HFF-Myc (cell line): ENCODE measurements at regions not wholly inside any gene's neighbourhood (a gene's known extent, or its start where the extent isn't known, plus 50 kb on each side); places are given as distances from the start of the nearest gene placed in this dataset.

Experiments used
- DNase-seq: peaks from one replicate; pipeline ENCODE4 v3.0.0-alpha.2; 2011; ENCODE audit warnings: low read depth; ENCODE audit errors: extremely low read depth
- H3K4me3 ChIP-seq: replicated peaks from 2 replicates; pipeline ENCODE4 v1.5.1; 2011; ENCODE audit warnings: low read depth, mild to moderate bottlenecking, control low read depth, low read length
- TF ChIP-seq, protein P1 (sequence below): IDR thresholded peaks from 2 replicates; pipeline ENCODE4 v1.5.1; 2012; ENCODE audit warnings: mild to moderate bottlenecking, low read depth, low read length, control low read depth; ENCODE audit errors: missing control alignments

- H3K4me3 ChIP-seq: no peak overlapping the region
These were observed 236.7 kb downstream of the SOD2 start for GRCh38 chr6:159456349-159456748.

DNA sequence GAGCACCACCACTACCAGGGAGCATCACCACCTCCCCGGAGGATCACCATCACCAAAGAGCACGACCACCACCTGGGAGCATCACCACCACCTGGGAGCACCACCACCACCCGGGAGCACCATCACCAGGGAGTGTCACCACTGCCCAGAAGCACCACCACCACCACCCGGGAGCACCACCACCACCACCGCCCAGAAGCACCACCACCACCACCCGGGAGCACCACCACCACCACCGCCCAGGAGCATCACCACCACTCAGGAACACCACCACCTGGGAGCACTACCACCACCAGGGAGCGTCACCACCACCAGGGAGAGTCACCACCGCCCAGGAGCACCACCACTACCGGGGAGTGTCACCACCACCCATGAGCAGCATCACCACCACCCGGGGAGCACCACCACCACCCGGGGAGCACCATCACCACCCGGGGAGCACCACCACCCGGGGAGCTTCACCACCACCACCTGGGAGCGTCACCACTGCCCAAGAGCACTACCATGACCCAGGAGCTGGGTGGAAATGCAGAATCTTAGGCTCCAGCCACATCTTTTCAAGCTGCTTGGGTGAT, 237.3 kb downstream of the SOD2 start:
- no peak for DNase-seq
- TF ChIP-seq, protein P1, sequence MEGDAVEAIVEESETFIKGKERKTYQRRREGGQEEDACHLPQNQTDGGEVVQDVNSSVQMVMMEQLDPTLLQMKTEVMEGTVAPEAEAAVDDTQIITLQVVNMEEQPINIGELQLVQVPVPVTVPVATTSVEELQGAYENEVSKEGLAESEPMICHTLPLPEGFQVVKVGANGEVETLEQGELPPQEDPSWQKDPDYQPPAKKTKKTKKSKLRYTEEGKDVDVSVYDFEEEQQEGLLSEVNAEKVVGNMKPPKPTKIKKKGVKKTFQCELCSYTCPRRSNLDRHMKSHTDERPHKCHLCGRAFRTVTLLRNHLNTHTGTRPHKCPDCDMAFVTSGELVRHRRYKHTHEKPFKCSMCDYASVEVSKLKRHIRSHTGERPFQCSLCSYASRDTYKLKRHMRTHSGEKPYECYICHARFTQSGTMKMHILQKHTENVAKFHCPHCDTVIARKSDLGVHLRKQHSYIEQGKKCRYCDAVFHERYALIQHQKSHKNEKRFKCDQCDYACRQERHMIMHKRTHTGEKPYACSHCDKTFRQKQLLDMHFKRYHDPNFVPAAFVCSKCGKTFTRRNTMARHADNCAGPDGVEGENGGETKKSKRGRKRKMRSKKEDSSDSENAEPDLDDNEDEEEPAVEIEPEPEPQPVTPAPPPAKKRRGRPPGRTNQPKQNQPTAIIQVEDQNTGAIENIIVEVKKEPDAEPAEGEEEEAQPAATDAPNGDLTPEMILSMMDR: no peak
- no peak overlapping the region for H3K4me3 ChIP-seq

More at GRCh38 chr6:159456349-159456748, 236.7 kb downstream of the SOD2 start:
- DNase-seq: no peak
- TF ChIP-seq, protein P1: no peak

- TF ChIP-seq, protein P1: no peak
- H3K4me3 ChIP-seq: no peak overlapping the region
- peak; percentile 33 for DNase-seq
These were observed 242.1 kb downstream of the SOD2 start for GRCh38 chr6:159450815-159451465.

GRCh38 chr6:159446340-159446739, 246.7 kb downstream of the SOD2 start:
- DNase-seq: no peak
- no peak overlapping the region for H3K4me3 ChIP-seq

DNA sequence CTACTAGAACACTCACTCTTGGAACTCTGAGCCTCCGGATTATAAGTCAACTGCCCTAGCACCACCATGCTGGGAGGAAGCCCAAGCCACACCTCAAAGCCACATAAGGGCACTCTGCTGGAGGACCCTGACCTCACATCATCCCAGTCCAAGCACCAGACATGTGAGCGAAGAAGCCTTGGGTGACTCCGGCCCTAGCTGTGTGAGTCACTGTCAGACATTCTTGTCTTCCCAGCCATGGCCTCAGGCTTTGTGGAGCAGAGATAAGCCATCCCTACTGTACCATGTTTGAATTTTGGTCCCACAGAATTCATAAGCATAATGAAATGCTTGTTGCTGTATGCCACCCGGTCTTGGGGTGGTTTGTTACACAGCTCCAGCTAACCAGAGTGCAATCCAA, 247.7 kb downstream of the SOD2 start:
- TF ChIP-seq, protein P1: no peak
- DNase-seq: no peak
- no peak overlapping the region for H3K4me3 ChIP-seq

More at GRCh38 chr6:159446340-159446739, 246.7 kb downstream of the SOD2 start:
- TF ChIP-seq, protein P1: no peak

DNA sequence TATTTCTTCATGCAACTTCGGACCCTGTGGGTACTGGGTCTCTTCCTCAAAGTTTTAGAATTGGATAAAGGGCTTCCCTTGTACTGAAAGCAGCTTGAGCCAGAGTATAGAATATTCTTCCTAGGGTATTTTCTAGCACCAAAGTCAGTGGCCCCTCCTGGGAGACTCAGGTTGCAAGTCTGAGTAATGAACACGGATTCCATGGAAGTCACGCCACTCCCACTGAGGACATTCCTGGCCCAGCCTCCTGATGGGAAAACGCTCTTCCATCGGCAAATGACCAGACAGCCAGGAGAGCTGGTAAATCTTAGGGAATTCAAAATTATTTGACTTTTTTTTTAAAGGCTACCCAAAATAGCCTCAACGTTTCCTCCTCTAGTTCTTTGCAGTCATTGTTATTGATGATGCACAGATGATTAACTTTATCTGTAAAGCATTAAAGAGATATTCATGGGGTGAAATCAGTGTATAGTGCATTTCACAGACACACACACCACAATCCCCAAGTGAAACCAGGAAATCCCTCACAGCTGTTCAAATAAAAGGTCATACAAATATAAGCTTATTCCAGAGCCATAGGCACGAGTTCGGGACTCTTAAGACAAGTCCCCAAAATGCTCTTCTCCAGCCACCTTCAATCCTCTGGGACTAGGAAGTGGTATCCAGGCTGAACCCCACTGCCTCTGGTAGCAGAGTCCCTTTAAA, 248.8 kb downstream of the SOD2 start:
- TF ChIP-seq, protein P1: no peak
- H3K4me3 ChIP-seq: no peak overlapping the region

More for the DNA sequence above, 248.8 kb downstream of the SOD2 start:
- DNase-seq: no peak
